EH (cell line): ENCODE measurements at regions not wholly inside any gene's neighbourhood (a gene's known extent, or its start where the extent isn't known, plus 50 kb on each side); places are given as distances from the start of the nearest gene placed in this dataset.
A peak's percentile ranks its signal among the peaks of the same experiment; 100 is the strongest.

Experiments used
- DNase-seq: peaks from one replicate; pipeline ENCODE4 v3.0.0-alpha.2; 2015; ENCODE audit warnings: low read depth

- no peak for DNase-seq
These were observed 308.3 kb upstream of the SEMA6D start for GRCh38 chr15:47409038-47409437.

- DNase-seq: peak; percentile 47
These were observed 307.7 kb upstream of the SEMA6D start for GRCh38 chr15:47409600-47409999.

- no peak for DNase-seq
These were observed 307.1 kb upstream of the SEMA6D start for GRCh38 chr15:47410247-47410646.

- DNase-seq: no peak
These were observed 305.6 kb upstream of the SEMA6D start for GRCh38 chr15:47411733-47412132.

GRCh38 chr15:47412136-47412535 lies 305.2 kb upstream of the SEMA6D start:
- no peak for DNase-seq

GRCh38 chr15:47412802-47413201 lies 304.5 kb upstream of the SEMA6D start:
- DNase-seq: no peak

GRCh38 chr15:47414207-47414606 lies 303.1 kb upstream of the SEMA6D start:
- no peak for DNase-seq

- DNase-seq: peak; percentile 61
These were observed 301.8 kb upstream of the SEMA6D start for GRCh38 chr15:47415539-47415971.

GRCh38 chr15:47422881-47423665 lies 294.2 kb upstream of the SEMA6D start:
- DNase-seq: peak; percentile 34

- peak; percentile 28 for DNase-seq
These were observed 289.8 kb upstream of the SEMA6D start for GRCh38 chr15:47427463-47427862.

- peak; percentile 47 for DNase-seq
These were observed 287.9 kb upstream of the SEMA6D start for GRCh38 chr15:47429376-47429775.

- DNase-seq: peak; percentile 95
These were observed 285.8 kb upstream of the SEMA6D start for GRCh38 chr15:47431501-47431900.

- DNase-seq: peak; percentile 71
These were observed 284.5 kb upstream of the SEMA6D start for GRCh38 chr15:47432826-47433225.

- DNase-seq: no peak
These were observed 282.7 kb upstream of the SEMA6D start for GRCh38 chr15:47434596-47434995.

GRCh38 chr15:47437491-47437890 lies 279.8 kb upstream of the SEMA6D start:
- no peak for DNase-seq

GRCh38 chr15:47439146-47440111 lies 277.9 kb upstream of the SEMA6D start:
- DNase-seq: peak; percentile 82

GRCh38 chr15:47442371-47442770 lies 274.9 kb upstream of the SEMA6D start:
- no peak for DNase-seq

GRCh38 chr15:47443839-47444238 lies 273.5 kb upstream of the SEMA6D start:
- DNase-seq: no peak

GRCh38 chr15:47445723-47446392 lies 271.4 kb upstream of the SEMA6D start:
- DNase-seq: no peak

- no peak for DNase-seq
These were observed 256.3 kb upstream of the SEMA6D start for GRCh38 chr15:47460795-47461573.

- DNase-seq: peak; percentile 20
These were observed 255.6 kb upstream of the SEMA6D start for GRCh38 chr15:47461652-47462141.
